ENCODE measurements at regions not wholly inside any gene's neighbourhood (a gene's known extent, or its start where the extent isn't known, plus 50 kb on each side); places are given as distances from the start of the nearest gene placed in this dataset.

DNA sequence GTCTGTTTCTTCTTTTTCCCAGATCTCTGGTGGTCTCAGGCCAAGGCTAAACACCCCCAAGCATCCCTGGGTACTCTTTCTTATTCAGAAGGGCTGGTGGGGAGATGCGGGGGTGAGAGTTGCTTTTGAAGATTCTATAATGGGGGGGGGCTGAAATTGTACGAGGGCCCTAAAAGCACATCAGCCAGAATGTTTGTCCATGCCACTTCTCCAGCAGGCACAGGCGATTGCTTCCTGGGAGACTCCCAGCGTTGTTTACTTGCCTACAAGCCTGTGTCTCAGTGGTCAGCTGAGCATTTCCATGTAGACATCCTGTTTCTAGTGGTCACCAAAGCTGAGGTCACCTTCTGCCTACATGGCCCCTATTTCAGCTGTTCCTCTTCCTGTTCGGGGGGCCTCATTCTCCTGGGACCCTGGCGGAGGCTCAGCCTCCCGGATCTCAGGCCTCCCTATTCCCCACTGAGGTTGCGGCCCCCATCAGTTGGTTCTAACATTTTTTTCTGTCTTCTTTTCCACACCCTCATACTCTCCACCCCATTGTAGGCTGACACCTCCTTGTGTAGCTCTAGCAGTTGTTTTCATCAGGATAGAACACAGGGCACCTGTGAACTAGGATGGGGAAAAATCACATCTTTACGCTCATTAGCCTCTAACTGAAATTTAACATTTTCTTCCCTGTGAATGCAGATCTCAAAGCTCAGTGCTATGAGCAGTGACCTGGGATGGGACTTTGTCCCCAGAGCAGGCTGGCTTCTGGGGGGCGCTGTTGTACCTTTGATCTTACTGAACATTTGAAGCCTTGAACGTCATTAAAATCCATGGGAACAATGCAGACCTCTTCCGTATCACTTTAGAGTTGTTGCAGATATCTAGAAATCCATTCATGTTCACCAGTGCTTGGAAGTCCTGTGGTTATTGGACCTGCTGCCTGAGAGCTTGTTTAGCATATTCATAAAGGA lies 286.5 kb downstream of the GLRX3 start:
- no peak for DNase-seq

DNA sequence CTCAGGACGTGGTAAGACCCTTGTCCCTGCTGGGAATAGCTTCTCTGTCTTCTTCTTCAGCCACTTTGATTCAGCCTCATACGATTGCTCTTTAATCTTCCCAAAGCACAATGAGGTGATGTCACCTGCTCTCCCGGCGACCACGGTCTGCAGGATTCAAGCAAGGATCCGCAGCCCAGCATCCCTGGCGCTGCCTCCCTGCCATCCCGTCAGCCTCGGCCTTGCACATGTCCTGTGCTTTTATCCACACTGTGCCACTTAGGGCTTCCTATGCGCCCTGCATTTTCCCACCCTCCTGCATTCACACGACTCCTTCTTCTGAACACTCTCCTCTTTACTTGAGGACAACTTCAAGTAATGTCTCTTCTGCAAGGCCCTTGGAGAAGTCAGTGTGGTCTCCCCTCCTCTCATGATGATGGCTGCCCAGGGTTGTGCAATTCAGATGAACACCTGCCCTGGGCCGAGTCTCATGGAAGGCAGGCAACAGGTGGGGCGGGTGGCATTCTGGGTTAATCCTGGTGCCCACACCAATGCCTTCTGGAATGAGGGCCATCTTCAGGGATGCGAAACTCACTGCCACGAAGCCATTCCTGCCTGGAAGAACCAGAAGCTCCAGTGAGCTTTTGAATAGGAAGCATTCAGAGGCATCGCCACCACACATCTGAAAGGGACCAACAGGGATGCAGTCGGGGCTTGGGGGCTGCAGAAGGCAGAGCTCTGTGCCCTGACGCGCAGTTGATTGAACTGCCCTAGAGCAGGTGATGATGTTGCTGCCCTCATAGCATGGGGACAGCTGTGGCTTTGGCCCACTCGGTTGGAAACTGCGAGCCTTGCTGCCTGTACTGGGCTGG lies 287.5 kb downstream of the GLRX3 start:
- Histone ChIP-seq H3K4me3 (no peak overlapping the region), H3K36me3 (no peaks in the 10 kb centered on the region), H3K4me1 (ENCODE audit: insufficient read depth) (no peaks in the 10 kb centered on the region), H3K27ac (no peak overlapping the region), H3K9me3 (no peaks in the 10 kb centered on the region), H3K27me3 (no peaks in the 10 kb centered on the region)
- no peak for TF ChIP-seq EP300 (IDR thresholded peaks at IDR 0.05)
- TF ChIP-seq POLR2A (IDR thresholded peaks at IDR 0.05) = no peak
- TF ChIP-seq, protein P1, sequence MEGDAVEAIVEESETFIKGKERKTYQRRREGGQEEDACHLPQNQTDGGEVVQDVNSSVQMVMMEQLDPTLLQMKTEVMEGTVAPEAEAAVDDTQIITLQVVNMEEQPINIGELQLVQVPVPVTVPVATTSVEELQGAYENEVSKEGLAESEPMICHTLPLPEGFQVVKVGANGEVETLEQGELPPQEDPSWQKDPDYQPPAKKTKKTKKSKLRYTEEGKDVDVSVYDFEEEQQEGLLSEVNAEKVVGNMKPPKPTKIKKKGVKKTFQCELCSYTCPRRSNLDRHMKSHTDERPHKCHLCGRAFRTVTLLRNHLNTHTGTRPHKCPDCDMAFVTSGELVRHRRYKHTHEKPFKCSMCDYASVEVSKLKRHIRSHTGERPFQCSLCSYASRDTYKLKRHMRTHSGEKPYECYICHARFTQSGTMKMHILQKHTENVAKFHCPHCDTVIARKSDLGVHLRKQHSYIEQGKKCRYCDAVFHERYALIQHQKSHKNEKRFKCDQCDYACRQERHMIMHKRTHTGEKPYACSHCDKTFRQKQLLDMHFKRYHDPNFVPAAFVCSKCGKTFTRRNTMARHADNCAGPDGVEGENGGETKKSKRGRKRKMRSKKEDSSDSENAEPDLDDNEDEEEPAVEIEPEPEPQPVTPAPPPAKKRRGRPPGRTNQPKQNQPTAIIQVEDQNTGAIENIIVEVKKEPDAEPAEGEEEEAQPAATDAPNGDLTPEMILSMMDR (IDR thresholded peaks at IDR 0.05) = no peak
- 82 to 89% (median 83%) methylated on average over 21 of the region's 21 CpGs for WGBS, 3 donors
- no peak for DNase-seq
- intact Hi-C loops (cut with DNase I) = no loop called here

More for the DNA sequence above, 286.5 kb downstream of the GLRX3 start:
- Histone ChIP-seq H3K36me3 (no peaks in the 10 kb centered on the region), H3K9me3 (no peaks in the 10 kb centered on the region), H3K27ac (no peak overlapping the region), H3K27me3 (no peaks in the 10 kb centered on the region), H3K4me3 (no peak overlapping the region), H3K4me1 (ENCODE audit: insufficient read depth) (no peaks in the 10 kb centered on the region)
- 73 to 82% (median 74%) methylated on average over 12 of the region's 12 CpGs for WGBS, 3 donors
- TF ChIP-seq POLR2A (IDR thresholded peaks at IDR 0.05) (no peak), EP300 (IDR thresholded peaks at IDR 0.05) (no peak)
- TF ChIP-seq, protein P1 (IDR thresholded peaks at IDR 0.05) = no peak
- intact Hi-C loops (cut with DNase I) = no loop called here

DNA sequence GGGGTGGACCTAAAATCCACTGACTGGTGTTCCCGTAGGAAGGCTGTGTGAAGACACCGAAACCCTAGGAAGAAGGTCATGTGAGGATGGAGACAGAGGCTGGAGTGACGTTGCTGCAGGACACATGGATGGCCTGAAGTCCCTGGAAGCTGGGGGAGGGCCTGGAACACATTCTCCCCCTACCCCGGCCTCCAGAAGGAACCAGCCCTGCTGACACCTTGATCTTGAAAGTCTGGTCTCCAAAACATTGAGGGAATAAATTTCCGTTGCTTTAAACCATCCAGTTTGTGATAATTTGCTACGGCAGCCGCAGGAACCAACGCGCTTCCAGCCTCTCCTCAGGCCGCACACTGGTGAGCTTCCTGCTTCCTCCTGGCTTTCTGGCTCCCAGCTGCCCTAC lies 288.2 kb downstream of the GLRX3 start:
- intact Hi-C loops (cut with DNase I) = no loop called here
- no peak overlapping the region for H3K27ac ChIP-seq
- no peaks in the 10 kb centered on the region for H3K27me3 ChIP-seq
- H3K4me3 ChIP-seq = no peak overlapping the region
- TF ChIP-seq POLR2A (IDR thresholded peaks at IDR 0.05) (no peak), EP300 (IDR thresholded peaks at IDR 0.05) (no peak)
- TF ChIP-seq, protein P1 (IDR thresholded peaks at IDR 0.05) = no peak
- no peaks in the 10 kb centered on the region for H3K4me1 ChIP-seq (ENCODE audit: insufficient read depth)
- WGBS, 3 donors = 77 to 82% (median 78%) methylated on average over 10 of the region's 10 CpGs
- H3K9me3 ChIP-seq = no peaks in the 10 kb centered on the region
- H3K36me3 ChIP-seq = no peaks in the 10 kb centered on the region
- DNase-seq = no peak

DNA sequence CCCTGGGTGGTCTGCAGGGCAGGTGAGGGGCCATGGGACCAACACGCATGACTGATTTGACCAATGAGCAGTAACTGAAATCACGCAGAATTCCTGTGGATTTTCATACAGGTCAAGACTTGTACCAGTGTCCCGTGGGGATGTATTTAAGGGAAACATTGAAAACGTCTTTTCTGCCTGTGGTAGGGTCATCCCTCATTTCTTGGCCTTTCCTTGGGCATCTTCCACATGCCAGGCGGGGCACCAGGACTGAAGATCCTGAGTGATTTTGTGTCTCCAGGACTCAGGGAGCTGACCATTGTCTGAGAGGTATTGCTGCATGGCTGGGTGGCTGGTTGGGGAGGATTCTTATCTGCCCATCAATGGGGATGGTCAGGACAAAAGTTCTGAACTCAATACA lies 289.0 kb downstream of the GLRX3 start:
- Histone ChIP-seq H3K4me3 (no peak overlapping the region), H3K36me3 (no peaks in the 10 kb centered on the region), H3K4me1 (ENCODE audit: insufficient read depth) (no peaks in the 10 kb centered on the region), H3K27ac (no peak overlapping the region), H3K9me3 (no peaks in the 10 kb centered on the region), H3K27me3 (no peaks in the 10 kb centered on the region)
- DNase-seq = no peak
- WGBS, 3 donors = 72 to 80% (median 73%) methylated on average over 5 of the region's 5 CpGs
- intact Hi-C loops (cut with DNase I) = no loop called here
- no peak for TF ChIP-seq POLR2A (IDR thresholded peaks at IDR 0.05)
- TF ChIP-seq, protein P1 (IDR thresholded peaks at IDR 0.05) = no peak
- TF ChIP-seq EP300 (IDR thresholded peaks at IDR 0.05) = no peak

Data from ovary (tissue), 7 donors.